ENCODE measurements at regions not wholly inside any gene's neighbourhood (a gene's known extent, or its start where the extent isn't known, plus 50 kb on each side); places are given as distances from the start of the nearest gene placed in this dataset.

- no peak for TF ChIP-seq SIN3A (IDR thresholded peaks at IDR 0.05; ENCODE audit: borderline replicate concordance, insufficient read depth, low read length)
- no peak for TF ChIP-seq POLR2AphosphoS5 (IDR thresholded peaks at IDR 0.05; ENCODE audit: low read depth, low read length)
- no peak for TF ChIP-seq TAF1 (IDR thresholded peaks at IDR 0.05; ENCODE audit: borderline replicate concordance, insufficient read depth, low read length)
- no peak for TF ChIP-seq FOXP2 (optimal IDR thresholded peaks at IDR 0.05; ENCODE audit: borderline replicate concordance, extremely low read depth, extremely low read length, insufficient read depth)
- no peak for TF ChIP-seq REST (IDR thresholded peaks at IDR 0.05; ENCODE audit: insufficient read depth in 1 of 2, low read depth in 2 of 2, low read length in 2 of 2)
Observed at GRCh38 chr10:57593983-57594573, 673.6 kb downstream of the IPMK start.

- TF ChIP-seq FOXP2 (optimal IDR thresholded peaks at IDR 0.05; ENCODE audit: borderline replicate concordance, extremely low read depth, extremely low read length, insufficient read depth) (no peak), REST (IDR thresholded peaks at IDR 0.05; ENCODE audit: insufficient read depth in 1 of 2, low read depth in 2 of 2, low read length in 2 of 2) (no peak), POLR2AphosphoS5 (IDR thresholded peaks at IDR 0.05; ENCODE audit: low read depth, low read length) (no peak), TAF1 (IDR thresholded peaks at IDR 0.05; ENCODE audit: borderline replicate concordance, insufficient read depth, low read length) (no peak), SIN3A (IDR thresholded peaks at IDR 0.05; ENCODE audit: borderline replicate concordance, insufficient read depth, low read length) (no peak)
Observed at GRCh38 chr10:57579926-57580325, 687.8 kb downstream of the IPMK start.

GRCh38 chr10:57562211-57562610 lies 705.5 kb downstream of the IPMK start:
- TF ChIP-seq TAF1 (IDR thresholded peaks at IDR 0.05; ENCODE audit: borderline replicate concordance, insufficient read depth, low read length) (no peak), SIN3A (IDR thresholded peaks at IDR 0.05; ENCODE audit: borderline replicate concordance, insufficient read depth, low read length) (no peak), REST (IDR thresholded peaks at IDR 0.05; ENCODE audit: insufficient read depth in 1 of 2, low read depth in 2 of 2, low read length in 2 of 2) (no peak), FOXP2 (optimal IDR thresholded peaks at IDR 0.05; ENCODE audit: borderline replicate concordance, extremely low read depth, extremely low read length, insufficient read depth) (no peak), POLR2AphosphoS5 (IDR thresholded peaks at IDR 0.05; ENCODE audit: low read depth, low read length) (no peak)

GRCh38 chr10:57535306-57535705 lies 732.4 kb downstream of the IPMK start:
- TF ChIP-seq SIN3A (IDR thresholded peaks at IDR 0.05; ENCODE audit: borderline replicate concordance, insufficient read depth, low read length) = no peak
- TF ChIP-seq FOXP2 (optimal IDR thresholded peaks at IDR 0.05; ENCODE audit: borderline replicate concordance, extremely low read depth, extremely low read length, insufficient read depth) = no peak
- no peak for TF ChIP-seq REST (IDR thresholded peaks at IDR 0.05; ENCODE audit: insufficient read depth in 1 of 2, low read depth in 2 of 2, low read length in 2 of 2)
- TF ChIP-seq TAF1 (IDR thresholded peaks at IDR 0.05; ENCODE audit: borderline replicate concordance, insufficient read depth, low read length) = no peak
- TF ChIP-seq POLR2AphosphoS5 (IDR thresholded peaks at IDR 0.05; ENCODE audit: low read depth, low read length) = no peak

All from PFSK-1 (cell line).